ENCODE measurements at regions not wholly inside any gene's neighbourhood (a gene's known extent, or its start where the extent isn't known, plus 50 kb on each side); places are given as distances from the start of the nearest gene placed in this dataset.
A peak's percentile ranks its signal among the peaks of the same experiment; 100 is the strongest.

DNA sequence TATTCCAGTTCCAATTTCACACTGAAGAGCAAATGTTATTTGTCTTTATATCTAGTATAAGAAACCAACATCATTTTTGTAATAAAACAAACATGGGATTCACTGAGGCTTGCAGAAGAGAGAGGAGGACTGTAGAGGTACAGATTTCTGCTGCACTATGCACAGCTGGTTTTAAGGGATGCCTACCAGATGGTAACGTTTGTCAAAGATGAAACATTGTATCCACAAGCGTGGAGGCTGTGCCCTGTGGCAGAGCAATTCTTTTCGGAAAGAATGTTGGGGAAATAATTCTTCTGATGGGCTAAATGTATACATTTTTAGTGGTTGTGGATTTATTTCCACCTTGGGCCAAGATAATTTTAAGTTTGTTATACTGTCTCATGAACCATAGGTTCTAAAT, 272.4 kb downstream of the DUSP10 start:
- ATAC-seq (replicated peaks) (no peak), DNase-seq (no peak)
- Mint-ChIP-seq H3K4me3 (no peak overlapping the region), H3K36me3 (peaks cover 0 to 2% of the 10 kb centered on the region in 2 donors), H3K27ac (no peak overlapping the region), H3K4me1 (no peaks in the 10 kb centered on the region), H3K27me3 (peaks cover 26 to 32% of the 10 kb centered on the region in 2 donors), H3K9me3 (peaks cover 0 to 9% of the 10 kb centered on the region in 2 donors)

DNA sequence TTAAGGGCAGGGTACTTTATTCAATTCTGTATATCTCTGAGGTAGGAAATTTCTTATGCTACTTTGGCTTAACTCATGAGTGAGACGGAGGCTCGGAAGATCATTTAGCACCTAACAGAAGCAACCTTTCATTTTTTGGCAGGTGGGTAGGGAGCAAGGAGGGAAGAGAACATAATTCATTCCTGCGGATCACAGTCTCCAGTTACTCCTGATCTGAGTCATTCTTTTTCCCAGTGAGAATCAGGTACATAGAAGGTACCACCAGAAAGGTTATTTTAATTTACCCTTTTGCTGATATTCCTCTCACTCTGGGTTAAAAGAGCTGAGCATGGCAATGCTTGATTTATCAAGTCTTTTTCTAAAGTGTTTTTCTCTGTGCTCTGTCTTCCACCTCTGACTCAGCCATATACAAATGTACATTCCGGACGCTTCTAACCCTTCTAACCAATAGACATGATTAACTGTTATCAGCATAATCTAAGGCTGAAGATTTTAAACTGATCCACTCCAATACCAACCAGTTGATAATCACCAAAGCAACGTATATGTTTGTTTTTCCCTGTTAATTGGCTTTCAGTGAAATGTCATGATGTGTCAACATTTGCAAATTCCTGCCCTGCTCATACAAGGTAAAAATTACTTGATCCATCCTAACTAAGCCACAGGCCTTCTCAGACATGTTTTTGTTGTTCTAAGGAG, 271.7 kb downstream of the DUSP10 start:
- Mint-ChIP-seq H3K36me3 (peaks cover 0 to 2% of the 10 kb centered on the region in 2 donors), H3K4me1 (no peaks in the 10 kb centered on the region), H3K4me3 (no peak overlapping the region), H3K9me3 (peaks cover 0 to 9% of the 10 kb centered on the region in 2 donors), H3K27me3 (peaks cover 26 to 32% of the 10 kb centered on the region in 2 donors), H3K27ac (no peak overlapping the region)
- ATAC-seq (replicated peaks) (no peak), DNase-seq (no peak)

DNA sequence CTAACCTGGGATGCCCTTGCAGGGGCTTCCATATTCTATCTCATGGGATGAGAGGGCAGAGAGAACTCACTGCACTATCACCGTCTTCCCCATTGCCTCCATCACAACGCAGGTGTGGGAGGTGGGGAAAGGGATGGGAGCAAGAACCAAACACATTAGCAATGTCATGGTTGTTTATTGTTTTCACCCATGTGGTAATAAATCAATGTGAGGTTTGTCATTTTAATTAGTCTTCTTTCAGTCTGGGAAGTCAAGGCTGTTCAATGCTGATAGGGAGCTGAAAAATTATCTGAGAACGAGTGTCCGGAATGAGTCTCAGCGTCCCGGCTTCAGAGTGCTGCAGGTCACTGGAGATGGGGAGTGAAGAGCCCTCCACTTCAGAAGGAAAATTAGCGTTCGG, 268.5 kb downstream of the DUSP10 start:
- Mint-ChIP-seq H3K4me3 (no peak overlapping the region), H3K27ac (no peak overlapping the region), H3K36me3 (no peaks in the 10 kb centered on the region), H3K4me1 (peaks cover 0 to 6% of the 10 kb centered on the region in 2 donors), H3K27me3 (peaks cover 29 to 30% of the 10 kb centered on the region in 2 donors), H3K9me3 (no peaks in the 10 kb centered on the region)
- DNase-seq (no peak), ATAC-seq (replicated peaks) (no peak)

DNA sequence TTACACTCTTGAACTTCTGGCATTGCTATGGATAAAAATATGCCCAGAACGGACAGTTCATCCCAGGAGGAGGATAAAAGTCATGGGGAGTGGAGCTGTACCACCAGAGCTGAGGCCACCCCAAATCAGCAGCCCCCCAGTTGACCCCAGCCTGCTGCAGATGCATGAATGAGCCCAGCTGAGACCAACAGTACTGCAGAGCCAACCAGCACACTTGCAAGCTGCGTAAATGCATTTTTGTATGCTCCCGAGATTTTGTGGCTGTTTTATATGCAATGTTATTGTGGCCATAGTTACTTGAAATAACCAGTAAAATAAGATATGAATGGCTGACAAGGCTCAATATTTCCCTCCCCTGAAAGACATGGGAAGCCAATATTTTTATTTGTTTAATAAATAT, 264.6 kb downstream of the DUSP10 start:
- Mint-ChIP-seq H3K27me3 (peaks cover 13 to 22% of the 10 kb centered on the region in 2 donors), H3K9me3 (no peaks in the 10 kb centered on the region), H3K27ac (no peak overlapping the region), H3K4me1 (peaks cover 0 to 6% of the 10 kb centered on the region in 2 donors), H3K36me3 (no peaks in the 10 kb centered on the region), H3K4me3 (no peak overlapping the region)
- no peak for ATAC-seq (replicated peaks)
- DNase-seq: no peak

DNA sequence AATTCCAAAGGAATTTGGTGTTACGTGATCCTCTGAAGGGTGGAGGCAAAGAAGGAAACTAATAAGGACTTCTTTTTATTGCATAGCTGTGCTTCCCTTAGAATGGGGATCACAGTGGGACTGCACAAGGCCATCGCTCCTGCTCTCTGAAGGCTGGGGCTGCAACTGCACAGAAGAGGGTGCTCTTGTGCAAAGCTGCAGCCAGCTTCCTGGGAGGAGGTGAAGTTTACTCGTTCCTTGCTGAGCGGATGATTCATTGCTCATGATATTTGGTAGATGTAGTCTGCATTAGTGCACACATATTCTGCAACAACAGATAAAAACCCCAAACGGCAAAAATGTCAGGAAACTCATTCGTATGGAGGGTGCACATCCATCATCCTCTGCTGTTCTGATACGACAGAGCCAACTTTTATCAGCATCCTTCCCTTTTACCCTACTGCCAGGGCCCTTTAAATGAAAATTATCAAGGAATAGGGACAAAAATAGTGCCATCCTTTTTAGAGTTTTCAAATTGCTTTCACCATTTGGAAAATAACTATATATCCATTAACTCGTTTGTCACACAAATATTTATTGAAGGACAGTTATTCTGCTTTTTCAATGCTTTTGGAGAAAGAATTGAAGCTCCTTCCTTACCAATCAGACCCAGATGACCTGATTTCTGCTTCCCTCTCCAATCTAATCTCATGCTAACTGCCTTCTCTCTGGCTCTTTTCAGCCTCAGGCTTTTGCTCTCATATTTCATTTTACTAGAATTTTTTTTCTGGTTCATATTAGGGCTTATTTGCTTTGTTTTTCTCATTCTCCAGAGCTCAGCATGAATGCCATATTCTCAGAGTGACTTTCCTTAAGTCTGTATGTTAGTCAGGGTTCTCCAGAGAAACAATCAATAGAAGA, 263.6 kb downstream of the DUSP10 start:
- no peak overlapping the region for H3K4me3 Mint-ChIP-seq
- H3K27me3 Mint-ChIP-seq: peaks cover 9 to 12% of the 10 kb centered on the region in 2 donors
- no peaks in the 10 kb centered on the region for H3K36me3 Mint-ChIP-seq
- ATAC-seq (replicated peaks) (peak; percentile 87 to 93), DNase-seq (peak; percentile 39)
- peaks cover 0 to 6% of the 10 kb centered on the region in 2 donors for H3K4me1 Mint-ChIP-seq
- no peaks in the 10 kb centered on the region for H3K9me3 Mint-ChIP-seq
- no peak overlapping the region for H3K27ac Mint-ChIP-seq

DNA sequence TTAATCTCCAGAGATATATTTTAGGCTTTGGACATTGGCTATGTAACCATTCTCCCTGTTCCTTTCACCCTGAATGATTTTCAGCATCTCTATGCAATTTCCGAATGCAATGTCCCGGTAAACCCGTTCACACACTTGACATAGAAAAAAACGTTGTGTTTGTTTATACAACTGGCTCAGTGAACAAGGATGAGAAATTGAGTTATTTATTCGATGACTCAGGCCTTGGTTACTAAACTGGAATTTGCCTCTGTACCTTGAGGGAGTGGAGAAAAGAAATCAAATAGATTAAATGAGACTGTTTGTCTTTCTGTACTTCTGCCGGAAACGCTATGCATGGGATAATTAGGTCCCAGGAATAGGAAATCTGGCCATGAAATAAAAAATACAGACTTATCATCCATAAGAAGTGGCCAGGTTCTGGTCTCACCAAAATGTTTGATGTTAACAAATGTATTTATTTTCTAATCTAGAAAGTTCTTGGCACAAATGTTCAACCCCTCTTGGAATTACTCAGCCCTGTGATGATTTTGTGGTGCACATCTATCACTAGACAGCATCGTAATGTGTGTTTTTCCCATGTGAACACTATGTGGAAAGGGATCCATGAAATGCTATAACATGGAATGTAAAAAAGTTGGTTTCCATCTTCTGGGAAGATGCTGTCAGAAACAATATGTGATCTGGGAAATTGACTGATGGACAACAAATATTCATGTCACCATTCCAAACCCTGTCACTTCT, 253.9 kb downstream of the DUSP10 start:
- Mint-ChIP-seq H3K4me1 (peaks cover 0 to 4% of the 10 kb centered on the region in 2 donors), H3K9me3 (no peaks in the 10 kb centered on the region), H3K4me3 (no peak overlapping the region), H3K27ac (no peak overlapping the region), H3K27me3 (no peaks in the 10 kb centered on the region), H3K36me3 (no peaks in the 10 kb centered on the region)
- ATAC-seq (replicated peaks) (no peak), DNase-seq (no peak)

DNA sequence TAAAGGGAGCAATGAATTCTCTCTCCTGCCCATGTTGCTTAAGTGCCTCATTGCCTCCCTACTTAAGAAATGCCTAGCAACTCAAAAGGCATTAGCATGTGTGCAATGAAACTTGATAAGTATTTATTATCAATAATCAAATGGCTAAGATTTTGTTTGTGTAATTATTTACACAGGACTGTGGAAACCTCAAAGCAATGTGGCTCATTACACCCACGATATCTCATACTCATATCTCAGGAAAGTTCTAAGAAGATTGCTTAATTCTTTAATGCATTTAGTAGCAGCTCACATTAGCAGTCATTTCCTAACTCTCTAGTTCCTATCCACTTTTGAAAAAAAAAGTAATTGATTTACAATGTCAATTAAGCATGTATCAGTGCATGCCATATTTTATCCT, 253.3 kb downstream of the DUSP10 start:
- Mint-ChIP-seq H3K27me3 (peaks cover under 1 to 1% of the 10 kb centered on the region in 2 donors), H3K36me3 (no peaks in the 10 kb centered on the region), H3K27ac (no peak overlapping the region), H3K9me3 (no peaks in the 10 kb centered on the region), H3K4me3 (no peak overlapping the region), H3K4me1 (peaks cover 0 to 3% of the 10 kb centered on the region in 2 donors)
- ATAC-seq (replicated peaks) (no peak), DNase-seq (no peak)

DNA sequence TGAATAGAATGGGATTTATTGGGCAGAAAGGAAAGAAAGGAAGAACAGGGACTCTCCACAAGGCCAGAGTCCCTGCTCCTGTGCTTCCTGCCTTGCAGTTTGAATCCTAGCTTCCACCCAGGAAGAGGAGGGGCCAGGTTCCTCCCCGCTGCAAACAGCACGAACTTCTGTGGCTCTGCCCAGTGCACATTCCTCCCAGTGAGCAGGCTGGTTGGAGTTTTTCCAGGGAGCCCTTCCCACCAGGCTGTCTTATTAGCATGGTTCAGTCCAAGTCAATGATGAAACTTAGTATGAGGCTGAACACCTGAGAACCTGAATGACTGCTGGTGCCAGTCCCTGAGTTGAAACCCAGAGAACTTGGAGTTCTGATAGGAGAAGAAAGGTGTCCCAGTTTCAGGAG, 247.2 kb downstream of the DUSP10 start:
- DNase-seq: no peak
- H3K9me3 Mint-ChIP-seq: no peaks in the 10 kb centered on the region
- H3K36me3 Mint-ChIP-seq: no peaks in the 10 kb centered on the region
- ATAC-seq (replicated peaks): no peak
- no peak overlapping the region for H3K4me3 Mint-ChIP-seq
- H3K4me1 Mint-ChIP-seq: no peaks in the 10 kb centered on the region
- peaks cover 10 to 18% of the 10 kb centered on the region in 2 donors for H3K27me3 Mint-ChIP-seq
- no peak overlapping the region for H3K27ac Mint-ChIP-seq

DNA sequence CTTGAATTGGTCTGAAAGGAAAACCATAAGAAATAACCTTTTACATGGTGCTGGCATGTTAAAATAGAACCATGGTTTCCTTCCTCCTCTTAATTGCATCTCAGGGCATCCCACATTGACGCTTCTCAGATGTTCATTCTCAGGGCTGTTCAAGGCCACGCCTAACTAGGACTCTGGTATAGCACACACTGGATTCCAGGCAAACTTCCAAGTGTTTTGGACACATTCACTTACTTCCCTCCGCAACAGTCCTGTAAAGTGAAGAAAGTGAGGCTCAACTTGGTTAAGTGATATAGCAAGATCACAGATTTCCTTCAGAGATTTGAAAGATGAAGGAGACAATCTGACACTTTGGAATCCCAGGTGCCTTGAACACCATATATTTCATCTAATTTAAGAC, 244.8 kb downstream of the DUSP10 start:
- no peaks in the 10 kb centered on the region for H3K36me3 Mint-ChIP-seq
- DNase-seq: no peak
- no peak for ATAC-seq (replicated peaks)
- H3K27ac Mint-ChIP-seq: no peak overlapping the region
- H3K4me3 Mint-ChIP-seq: no peak overlapping the region
- no peaks in the 10 kb centered on the region for H3K9me3 Mint-ChIP-seq
- peaks cover 10 to 18% of the 10 kb centered on the region in 2 donors for H3K27me3 Mint-ChIP-seq
- H3K4me1 Mint-ChIP-seq: no peaks in the 10 kb centered on the region

DNA sequence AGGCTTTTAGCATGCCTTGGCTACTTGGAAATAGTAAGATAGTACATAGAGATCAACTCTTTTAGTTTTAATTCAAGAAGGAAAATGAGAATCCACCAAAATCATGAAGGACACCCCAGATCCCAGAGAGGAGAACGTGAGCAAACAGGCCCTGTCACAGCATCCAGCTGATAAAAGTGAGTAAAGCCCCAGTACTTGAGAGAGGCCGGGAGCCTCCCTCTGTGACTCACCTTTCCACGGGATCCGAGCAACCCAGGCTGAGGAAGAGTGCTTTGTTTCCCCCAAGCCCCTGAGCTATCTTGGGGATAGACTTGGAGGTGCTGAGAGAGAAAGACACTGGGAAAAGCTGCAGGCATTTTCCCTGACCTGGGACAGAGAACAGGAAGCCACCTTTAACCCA, 238.6 kb downstream of the DUSP10 start:
- ATAC-seq (replicated peaks) (no peak), DNase-seq (no peak)
- Mint-ChIP-seq H3K36me3 (peaks cover 0 to 6% of the 10 kb centered on the region in 2 donors), H3K9me3 (peaks cover 23 to 27% of the 10 kb centered on the region in 2 donors), H3K27me3 (peaks cover 9 to 10% of the 10 kb centered on the region in 2 donors), H3K4me1 (no peaks in the 10 kb centered on the region), H3K27ac (no peak overlapping the region), H3K4me3 (no peak overlapping the region)

DNA sequence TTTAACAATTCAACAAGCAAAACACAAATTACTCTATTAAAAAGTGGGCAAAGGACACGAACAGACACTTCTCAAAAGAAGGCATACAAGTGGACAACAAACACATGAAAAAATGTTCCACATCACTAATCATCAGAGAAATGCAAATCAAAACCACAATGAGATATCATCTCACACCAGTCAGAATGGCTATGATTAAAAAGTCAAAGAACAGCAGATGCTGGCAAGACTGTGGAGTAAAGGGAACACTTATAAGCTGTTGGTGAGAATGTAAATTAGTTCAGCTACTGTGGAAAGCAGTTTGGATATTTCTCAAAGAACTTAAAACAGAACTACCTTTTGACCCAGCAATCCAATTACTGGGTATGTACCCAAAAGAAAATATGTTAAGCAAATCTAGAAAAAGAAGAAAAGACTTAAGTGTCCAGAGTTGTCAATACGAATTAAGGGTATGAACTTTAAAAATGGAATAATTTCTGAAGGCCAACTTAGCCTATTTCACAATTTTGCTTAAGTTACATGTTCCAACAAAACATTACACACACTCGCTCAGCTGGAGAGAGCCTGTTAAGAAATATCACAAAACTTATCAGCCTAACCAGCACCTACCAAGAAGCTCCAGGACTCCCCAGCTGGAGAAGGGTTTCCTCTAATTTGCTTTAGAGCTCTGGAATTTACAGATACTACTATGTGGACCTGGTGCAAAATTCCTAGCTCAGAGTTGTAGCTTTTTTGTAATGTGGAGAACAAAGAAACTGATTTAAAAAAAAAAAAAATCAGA, 232.1 kb downstream of the DUSP10 start:
- peak overlapping the region; percentile 27 for H3K27ac Mint-ChIP-seq
- H3K4me3 Mint-ChIP-seq: no peak overlapping the region
- ATAC-seq (replicated peaks) (no peak), DNase-seq (no peak)
- H3K9me3 Mint-ChIP-seq: peaks cover 16 to 20% of the 10 kb centered on the region in 2 donors
- peaks cover 9% of the 10 kb centered on the region in 2 donors for H3K27me3 Mint-ChIP-seq
- peaks cover 6 to 11% of the 10 kb centered on the region in 2 donors for H3K4me1 Mint-ChIP-seq
- H3K36me3 Mint-ChIP-seq: peaks cover 0 to 5% of the 10 kb centered on the region in 2 donors

DNA sequence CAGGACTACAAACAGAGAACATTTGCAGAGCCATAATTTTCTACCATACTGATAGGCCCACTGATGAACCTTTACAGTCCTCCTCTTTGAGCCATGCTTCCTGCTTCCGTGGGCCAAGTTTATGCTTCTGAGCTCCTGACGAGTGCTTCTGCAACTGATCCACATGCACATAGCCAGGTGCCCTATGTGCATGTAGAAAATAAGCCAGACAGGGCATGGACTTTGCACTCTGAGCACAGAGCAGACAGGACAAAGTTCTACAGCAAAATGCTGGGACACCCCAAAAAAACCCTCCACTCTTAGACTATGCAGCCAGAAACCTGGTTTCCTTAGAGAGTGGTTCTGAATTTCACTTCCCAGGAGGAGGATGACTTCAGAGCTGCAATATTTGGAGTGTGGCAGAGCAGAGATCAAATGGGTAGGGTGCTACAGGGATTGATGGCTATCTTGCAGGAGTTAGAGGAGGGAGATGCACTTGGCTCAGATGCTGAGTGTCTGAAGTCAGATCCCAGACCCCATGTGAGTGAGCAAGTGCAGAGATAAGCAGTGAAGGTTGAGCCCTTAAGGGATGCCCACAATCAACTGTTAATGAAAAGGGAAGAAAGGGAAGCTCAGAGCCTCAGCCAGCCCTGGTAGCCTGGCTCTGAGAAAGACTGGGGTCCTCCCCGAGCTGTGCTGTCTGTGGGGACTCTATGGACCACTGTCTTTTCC, 230.9 kb downstream of the DUSP10 start:
- Mint-ChIP-seq H3K4me3 (no peak overlapping the region), H3K27me3 (peaks cover 0 to 9% of the 10 kb centered on the region in 2 donors), H3K9me3 (peaks cover 8 to 11% of the 10 kb centered on the region in 2 donors), H3K27ac (no peak overlapping the region), H3K36me3 (no peaks in the 10 kb centered on the region), H3K4me1 (peaks cover 6 to 11% of the 10 kb centered on the region in 2 donors)
- DNase-seq (no peak), ATAC-seq (replicated peaks) (no peak)

DNA sequence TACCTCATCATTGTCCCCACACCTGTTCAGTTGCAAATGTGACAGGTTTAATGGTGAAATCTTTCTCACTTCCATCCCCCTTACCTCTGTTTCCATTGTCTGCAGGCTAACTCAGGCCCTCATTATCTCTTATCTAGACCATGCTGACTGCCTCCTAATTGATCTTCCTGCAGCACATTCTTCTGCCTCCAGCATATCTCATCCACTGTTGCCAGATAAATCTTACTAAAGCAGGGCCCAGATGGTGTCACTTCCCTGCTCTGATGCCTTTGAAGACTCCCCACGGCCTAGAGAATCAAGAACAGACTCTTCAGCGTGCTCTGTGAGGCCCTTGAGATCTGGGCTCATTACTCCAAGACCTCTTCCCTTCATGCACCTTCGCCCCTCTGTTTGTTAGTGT, 230.1 kb downstream of the DUSP10 start:
- H3K9me3 Mint-ChIP-seq: peaks cover 2 to 3% of the 10 kb centered on the region in 2 donors
- H3K27ac Mint-ChIP-seq: no peak overlapping the region

More for the DNA sequence above, 230.1 kb downstream of the DUSP10 start:
- Mint-ChIP-seq H3K27me3 (peaks cover 0 to 4% of the 10 kb centered on the region in 2 donors), H3K36me3 (no peaks in the 10 kb centered on the region), H3K4me1 (peaks cover 6 to 11% of the 10 kb centered on the region in 2 donors), H3K4me3 (no peak overlapping the region)
- DNase-seq (no peak), ATAC-seq (replicated peaks) (no peak)

Measured in stimulated activated naive B cell treated with anti-CD40 and anti-IgM and Interleukin-4, amounts not matched to agents 10 μg/mL and 1 μg/mL and 100 μg/mL, for 72 hours (primary cell).